ENCODE measurements at regions not wholly inside any gene's neighbourhood (a gene's known extent, or its start where the extent isn't known, plus 50 kb on each side); places are given as distances from the start of the nearest gene placed in this dataset.

- no peaks in the 10 kb centered on the region for H3K36me3 ChIP-seq (ENCODE audit: control insufficient read depth, insufficient read depth, low read length)
- no peak overlapping the region for H3K4me3 ChIP-seq (ENCODE audit: low read length)
- no peaks in the 10 kb centered on the region for H3K4me1 ChIP-seq (ENCODE audit: control insufficient read depth, insufficient read depth, low read length)
- Mint-ChIP-seq H3K36me3 (no peaks in the 10 kb centered on the region), H3K27me3 (ENCODE audit: low read depth in 2 of 2) (no peaks in the 10 kb centered on the region), H3K4me1 (no peaks in the 10 kb centered on the region), H3K27ac (no peak overlapping the region), H3K9me3 (peaks cover 8 to 13% of the 10 kb centered on the region in 2 donors), H3K4me3 (no peak overlapping the region)
- H3K9me3 ChIP-seq (ENCODE audit: control insufficient read depth, insufficient read depth, low read length) = no peaks in the 10 kb centered on the region
- WGBS (ENCODE audit: insufficient coverage) = 45% methylated on average over 1 of the region's 2 CpGs
- H3K27me3 ChIP-seq (ENCODE audit: control insufficient read depth, insufficient read depth, low read length) = no peaks in the 10 kb centered on the region
- ATAC-seq = no peak
- no peak overlapping the region for H3K27ac ChIP-seq (ENCODE audit: low read length)
- no peak for DNase-seq
- intact Hi-C loops (cut with micrococcal nuclease) = no loop called here
- no peak for TF ChIP-seq CTCF (IDR thresholded peaks at IDR 0.05)
These were observed 624.7 kb upstream of the ALCAM start for GRCh38 chr3:104742044-104742443.

- Histone ChIP-seq H3K4me3 (ENCODE audit: low read length) (no peak overlapping the region), H3K36me3 (ENCODE audit: control insufficient read depth, insufficient read depth, low read length) (no peaks in the 10 kb centered on the region), H3K9me3 (ENCODE audit: control insufficient read depth, insufficient read depth, low read length) (no peaks in the 10 kb centered on the region), H3K27me3 (ENCODE audit: control insufficient read depth, insufficient read depth, low read length) (no peaks in the 10 kb centered on the region), H3K27ac (ENCODE audit: low read length) (no peak overlapping the region), H3K4me1 (ENCODE audit: control insufficient read depth, insufficient read depth, low read length) (no peaks in the 10 kb centered on the region)
- peaks cover 9 to 10% of the 10 kb centered on the region in 2 donors for H3K9me3 Mint-ChIP-seq
- intact Hi-C loops (cut with micrococcal nuclease) = no loop called here
- DNase-seq (no peak), ATAC-seq (no peak)
- TF ChIP-seq CTCF (IDR thresholded peaks at IDR 0.05) = no peak
- 60% methylated on average over 3 of the region's 3 CpGs for WGBS (ENCODE audit: insufficient coverage)
- H3K4me1 Mint-ChIP-seq = no peaks in the 10 kb centered on the region
- H3K36me3 Mint-ChIP-seq = no peaks in the 10 kb centered on the region
- no peak overlapping the region for H3K27ac Mint-ChIP-seq
- no peak overlapping the region for H3K4me3 Mint-ChIP-seq
- H3K27me3 Mint-ChIP-seq (ENCODE audit: low read depth in 2 of 2) = no peaks in the 10 kb centered on the region
These were observed 621.4 kb upstream of the ALCAM start for GRCh38 chr3:104745313-104745712.

GRCh38 chr3:104746056-104746455 lies 620.7 kb upstream of the ALCAM start:
- ATAC-seq = no peak
- Histone ChIP-seq H3K4me3 (ENCODE audit: low read length) (no peak overlapping the region), H3K27ac (ENCODE audit: low read length) (no peak overlapping the region), H3K36me3 (ENCODE audit: control insufficient read depth, insufficient read depth, low read length) (no peaks in the 10 kb centered on the region), H3K4me1 (ENCODE audit: control insufficient read depth, insufficient read depth, low read length) (no peaks in the 10 kb centered on the region), H3K9me3 (ENCODE audit: control insufficient read depth, insufficient read depth, low read length) (no peaks in the 10 kb centered on the region), H3K27me3 (ENCODE audit: control insufficient read depth, insufficient read depth, low read length) (no peaks in the 10 kb centered on the region)
- DNase-seq = no peak
- no peak for TF ChIP-seq CTCF (IDR thresholded peaks at IDR 0.05)
- H3K27me3 Mint-ChIP-seq (ENCODE audit: low read depth in 2 of 2) = no peaks in the 10 kb centered on the region
- no peak overlapping the region for H3K4me3 Mint-ChIP-seq
- H3K27ac Mint-ChIP-seq = no peak overlapping the region
- no peaks in the 10 kb centered on the region for H3K36me3 Mint-ChIP-seq
- no peaks in the 10 kb centered on the region for H3K4me1 Mint-ChIP-seq
- intact Hi-C loops (cut with micrococcal nuclease) = no loop called here
- H3K9me3 Mint-ChIP-seq = peaks cover 11 to 13% of the 10 kb centered on the region in 2 donors

DNA sequence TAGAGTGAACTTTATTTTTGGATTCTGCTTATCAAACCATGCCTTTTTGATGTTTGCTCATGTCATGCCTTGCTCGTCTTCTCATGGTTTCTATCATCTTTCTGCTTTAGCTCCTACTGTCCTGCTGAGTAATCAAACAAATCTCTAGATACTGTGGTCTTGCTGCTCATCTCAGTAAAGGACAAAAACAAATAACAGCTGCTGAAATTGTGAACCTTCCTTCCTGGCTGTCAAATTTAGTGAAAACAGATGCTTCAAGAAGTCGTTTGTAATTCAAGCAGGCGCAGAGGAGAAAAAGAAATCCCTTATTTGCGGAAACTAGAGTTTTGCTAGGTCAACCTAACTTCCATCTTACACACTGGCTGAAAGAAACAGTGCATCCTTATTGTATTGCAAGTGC lies 616.1 kb upstream of the ALCAM start:
- Histone ChIP-seq H3K27ac (ENCODE audit: low read length) (no peak overlapping the region), H3K4me3 (ENCODE audit: low read length) (no peak overlapping the region), H3K27me3 (ENCODE audit: control insufficient read depth, insufficient read depth, low read length) (no peaks in the 10 kb centered on the region), H3K4me1 (ENCODE audit: control insufficient read depth, insufficient read depth, low read length) (no peaks in the 10 kb centered on the region), H3K36me3 (ENCODE audit: control insufficient read depth, insufficient read depth, low read length) (no peaks in the 10 kb centered on the region), H3K9me3 (ENCODE audit: control insufficient read depth, insufficient read depth, low read length) (no peaks in the 10 kb centered on the region)
- no peak for TF ChIP-seq CTCF (IDR thresholded peaks at IDR 0.05)
- H3K9me3 Mint-ChIP-seq = peaks cover 19% of the 10 kb centered on the region in 2 donors
- H3K36me3 Mint-ChIP-seq = no peaks in the 10 kb centered on the region
- no peaks in the 10 kb centered on the region for H3K27me3 Mint-ChIP-seq (ENCODE audit: low read depth in 2 of 2)
- WGBS (ENCODE audit: insufficient coverage) = 75% methylated on average over 4 of the region's 4 CpGs
- H3K4me1 Mint-ChIP-seq = no peaks in the 10 kb centered on the region
- no peak overlapping the region for H3K27ac Mint-ChIP-seq
- ATAC-seq (no peak), DNase-seq (no peak)
- intact Hi-C loops (cut with micrococcal nuclease) = no loop called here
- no peak overlapping the region for H3K4me3 Mint-ChIP-seq
